AG09319 (cell line): ENCODE measurements at regions not wholly inside any gene's neighbourhood (a gene's known extent, or its start where the extent isn't known, plus 50 kb on each side); places are given as distances from the start of the nearest gene placed in this dataset.
"Not testable (repeated sequence)": the region's sequence is repeated elsewhere in the genome, so short reads cannot be mapped to it uniquely, and the experiment has no call there.

Experiments used
- DNase-seq: peaks from one replicate; pipeline ENCODE4 v3.0.0-alpha.2; 2010; ENCODE audit warnings: low read depth; ENCODE audit errors: extremely low read depth
- CTCF ChIP-seq: IDR thresholded peaks from 2 replicates; pipeline ENCODE4 v1.5.1; 2011; ENCODE audit warnings: low read depth, mild to moderate bottlenecking, inconsistent platforms, low read length, moderate library complexity

GRCh38 chr9:19903076-19903475 is 114.2 kb upstream of the SLC24A2 start:
- TF ChIP-seq CTCF, result no peak
- DNase-seq, result no peak

- no peak for DNase-seq
- TF ChIP-seq CTCF, result no peak
Observed at GRCh38 chr9:19901586-19901985, 112.7 kb upstream of the SLC24A2 start.

GRCh38 chr9:19896161-19896560 is 107.3 kb upstream of the SLC24A2 start:
- no peak for TF ChIP-seq CTCF
- DNase-seq, result no peak

- DNase-seq, result not testable (repeated sequence)
Observed at GRCh38 chr9:19895578-19895977, 106.7 kb upstream of the SLC24A2 start.

GRCh38 chr9:19895006-19895405 is 106.2 kb upstream of the SLC24A2 start:
- no peak for DNase-seq
- no peak for TF ChIP-seq CTCF

GRCh38 chr9:19885608-19886007 is 96.8 kb upstream of the SLC24A2 start:
- no peak for TF ChIP-seq CTCF
- no peak for DNase-seq

- DNase-seq, result no peak
- no peak for TF ChIP-seq CTCF
Observed at GRCh38 chr9:19879062-19879461, 90.2 kb upstream of the SLC24A2 start.

GRCh38 chr9:19876569-19877316 is 87.9 kb upstream of the SLC24A2 start:
- no peak for DNase-seq
- no peak for TF ChIP-seq CTCF
